ENCODE measurements at regions not wholly inside any gene's neighbourhood (a gene's known extent, or its start where the extent isn't known, plus 50 kb on each side); places are given as distances from the start of the nearest gene placed in this dataset.

GRCh38 chr1:218034468-218034867 lies 250.6 kb upstream of the RRP15 start:
- no peak for TF ChIP-seq POLR2A (IDR thresholded peaks at IDR 0.05; ENCODE audit: low read depth, low read length)
- TF ChIP-seq MAX (IDR thresholded peaks at IDR 0.05; ENCODE audit: low read depth, low read length) = no peak
- TF ChIP-seq FOS (IDR thresholded peaks at IDR 0.05; ENCODE audit: borderline replicate concordance, extremely low read depth, insufficient read length) = no peak
- no peak for TF ChIP-seq SP1 (IDR thresholded peaks at IDR 0.05; ENCODE audit: low read depth, low read length)
- TF ChIP-seq USF2 (IDR thresholded peaks at IDR 0.05; ENCODE audit: borderline replicate concordance, low read depth, low read length) = no peak
- TF ChIP-seq EP300 (IDR thresholded peaks at IDR 0.05; ENCODE audit: borderline replicate concordance in 1 of 2, control insufficient read depth in 1 of 2, low read depth in 2 of 2, low read length in 2 of 2) = no peak
- TF ChIP-seq, protein P1, sequence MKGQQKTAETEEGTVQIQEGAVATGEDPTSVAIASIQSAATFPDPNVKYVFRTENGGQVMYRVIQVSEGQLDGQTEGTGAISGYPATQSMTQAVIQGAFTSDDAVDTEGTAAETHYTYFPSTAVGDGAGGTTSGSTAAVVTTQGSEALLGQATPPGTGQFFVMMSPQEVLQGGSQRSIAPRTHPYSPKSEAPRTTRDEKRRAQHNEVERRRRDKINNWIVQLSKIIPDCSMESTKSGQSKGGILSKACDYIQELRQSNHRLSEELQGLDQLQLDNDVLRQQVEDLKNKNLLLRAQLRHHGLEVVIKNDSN (IDR thresholded peaks at IDR 0.05; ENCODE audit: borderline replicate concordance, extremely low read length, insufficient read depth, low read depth, low read length) = no peak
